H9 (cell line): ENCODE measurements at regions not wholly inside any gene's neighbourhood (a gene's known extent, or its start where the extent isn't known, plus 50 kb on each side); places are given as distances from the start of the nearest gene placed in this dataset.

Experiments
- DNase-seq: peaks from one replicate; pipeline ENCODE4 v3.0.0-alpha.2; 2017
- H2AFZ ChIP-seq: one replicate; pipeline ENCODE4 v1.6.1; 2013; ENCODE audit warnings: mild to moderate bottlenecking, low read length, control low read depth, moderate library complexity
- H2AK5ac ChIP-seq: 2 replicates; pipeline ENCODE4 v1.6.1; 2013; ENCODE audit warnings: low read length, control low read depth, mixed read lengths; ENCODE audit not compliant: insufficient read length
- H2BK120ac ChIP-seq: one replicate; pipeline ENCODE4 v1.6.1; 2013; ENCODE audit warnings: low read depth, mild to moderate bottlenecking, low read length, control low read depth, inconsistent platforms; ENCODE audit not compliant: poor library complexity, severe bottlenecking
- H2BK12ac ChIP-seq: 2 replicates; pipeline ENCODE4 v1.6.1; 2013; ENCODE audit warnings: low read length, control low read depth, mixed read lengths, low read depth; ENCODE audit not compliant: insufficient read length
- H2BK15ac ChIP-seq: 2 replicates; pipeline ENCODE4 v1.6.1; 2013; ENCODE audit warnings: low read depth, low read length, control low read depth
- H2BK20ac ChIP-seq: one replicate; pipeline ENCODE4 v1.6.1; 2013; ENCODE audit warnings: low read depth, mild to moderate bottlenecking, low read length, control low read depth, inconsistent platforms; ENCODE audit not compliant: poor library complexity, severe bottlenecking
- H2BK5ac ChIP-seq: 2 replicates; pipeline ENCODE4 v1.6.1; 2013; ENCODE audit warnings: low read length, control low read depth, mixed read lengths; ENCODE audit not compliant: insufficient read length
- H3K14ac ChIP-seq: 2 replicates; pipeline ENCODE4 v1.6.1; 2013; ENCODE audit warnings: low read length, control low read depth; ENCODE audit not compliant: insufficient read depth
- H3K18ac ChIP-seq: 2 replicates; pipeline ENCODE4 v1.6.1; 2013; ENCODE audit warnings: low read depth, mild to moderate bottlenecking, mixed read lengths, low read length, control low read depth; ENCODE audit not compliant: insufficient read length
- H3K23ac ChIP-seq: 2 replicates; pipeline ENCODE4 v1.6.1; 2013; ENCODE audit warnings: low read length, control low read depth, mixed read lengths, low read depth; ENCODE audit not compliant: insufficient read length
- H3K23me2 ChIP-seq: 2 replicates; pipeline ENCODE4 v1.6.1; 2013; ENCODE audit warnings: low read depth, mild to moderate bottlenecking, mixed read lengths, low read length, control low read depth; ENCODE audit not compliant: insufficient read length, poor library complexity, severe bottlenecking
- H3K27ac ChIP-seq: 2 replicates; pipeline ENCODE4 v1.5.1; 2013; ENCODE audit warnings: low read length, control low read depth, mixed read lengths, low read depth; ENCODE audit not compliant: insufficient read length
- H3K27me3 ChIP-seq: 2 replicates; pipeline ENCODE4 v1.6.1; 2013; ENCODE audit warnings: low read length, control low read depth, inconsistent platforms; ENCODE audit not compliant: insufficient read depth
- H3K4ac ChIP-seq: 2 replicates; pipeline ENCODE4 v1.6.1; 2013; ENCODE audit warnings: low read depth, mild to moderate bottlenecking, control low read depth, inconsistent platforms, low read length, moderate library complexity
- H3K4me1 ChIP-seq: 2 replicates; pipeline ENCODE4 v1.6.1; 2013; ENCODE audit warnings: low read length, control low read depth, inconsistent platforms; ENCODE audit not compliant: insufficient read depth
- H3K4me2 ChIP-seq: 2 replicates; pipeline ENCODE4 v1.6.1; 2013; ENCODE audit warnings: low read length, control low read depth, mixed read lengths; ENCODE audit not compliant: insufficient read length, insufficient read depth
- H3K56ac ChIP-seq: 2 replicates; pipeline ENCODE4 v1.6.1; 2013; ENCODE audit warnings: low read depth, mild to moderate bottlenecking, mixed read lengths, low read length, control low read depth; ENCODE audit not compliant: insufficient read length
- H3K79me1 ChIP-seq: 2 replicates; pipeline ENCODE4 v1.6.1; 2013; ENCODE audit warnings: low read depth, mild to moderate bottlenecking, moderate library complexity, low read length, control low read depth, inconsistent platforms; ENCODE audit not compliant: insufficient read depth, poor library complexity, severe bottlenecking
- H3K79me2 ChIP-seq: 2 replicates; pipeline ENCODE4 v1.6.1; 2013; ENCODE audit warnings: low read length, control low read depth, inconsistent platforms; ENCODE audit not compliant: insufficient read depth
- H3K9ac ChIP-seq: 2 replicates; pipeline ENCODE4 v1.6.1; 2013; ENCODE audit warnings: low read length, control low read depth, mixed read lengths; ENCODE audit not compliant: insufficient read length; ENCODE audit errors: extremely low read depth
- H3K9me3 ChIP-seq: one replicate; pipeline ENCODE4 v1.6.1; 2013; ENCODE audit warnings: low read depth, low read length, inconsistent platforms; ENCODE audit not compliant: control insufficient read depth
- H3T11ph ChIP-seq: one replicate; pipeline ENCODE4 v1.6.1; 2013; ENCODE audit warnings: mild to moderate bottlenecking, low read length, control low read depth, inconsistent platforms
- H4K20me1 ChIP-seq: one replicate; pipeline ENCODE4 v1.6.1; 2013; ENCODE audit not compliant: control insufficient read depth, insufficient read length, insufficient read depth
- H4K5ac ChIP-seq: 2 replicates; pipeline ENCODE4 v1.6.1; 2013; ENCODE audit warnings: low read depth, mild to moderate bottlenecking, mixed read lengths, low read length, control low read depth; ENCODE audit not compliant: insufficient read length
- H4K8ac ChIP-seq: replicated peaks from 2 replicates; pipeline ENCODE4 v1.6.1; 2013; ENCODE audit warnings: low read length, control low read depth, mixed read lengths, low read depth; ENCODE audit not compliant: insufficient read length
- H4K91ac ChIP-seq: 2 replicates; pipeline ENCODE4 v1.6.1; 2013; ENCODE audit warnings: low read depth, mild to moderate bottlenecking, moderate library complexity, mixed read lengths, low read length, control low read depth; ENCODE audit not compliant: insufficient read length
- H3K27ac Mint-ChIP-seq, 3 experiments: 2 replicates in 2 of 3; 3 replicates in 1 of 3; pipeline ENCODE4 v1.8.0; 2020 to 2021; ENCODE audit warnings: mixed read lengths in 3 of 3, mild to moderate bottlenecking in 1 of 3, moderate library complexity in 1 of 3
- H3K27me3 Mint-ChIP-seq: 2 replicates; pipeline ENCODE4 v1.8.0; 2021; ENCODE audit warnings: low read depth, mild to moderate bottlenecking, moderate library complexity, mixed read lengths
- H3K36me3 Mint-ChIP-seq, 3 experiments: 2 replicates in 2 of 3; 3 replicates in 1 of 3; pipeline ENCODE4 v1.8.0; 2020 to 2021; ENCODE audit warnings: low read depth in 3 of 3, mixed read lengths in 3 of 3; ENCODE audit not compliant: insufficient read depth in 1 of 3
- H3K4me1 Mint-ChIP-seq, 2 experiments: 2 replicates each; pipeline ENCODE4 v1.8.0; 2020; ENCODE audit warnings: mixed read lengths in 2 of 2
- H3K4me3 Mint-ChIP-seq, 2 experiments: 2 replicates in 1 of 2; 3 replicates in 1 of 2; pipeline ENCODE4 v1.8.0; 2020 to 2021; ENCODE audit warnings: mild to moderate bottlenecking in 2 of 2, mixed read lengths in 2 of 2, moderate library complexity in 1 of 2
- H3K9me3 Mint-ChIP-seq, 2 experiments: 2 replicates in 1 of 2; 3 replicates in 1 of 2; pipeline ENCODE4 v1.8.0; 2020; ENCODE audit warnings: mild to moderate bottlenecking in 2 of 2, mixed read lengths in 2 of 2, moderate library complexity in 1 of 2
- CTCF ChIP-seq: fragments of 200-600 bp; sonication (generic); conservative IDR thresholded peaks from 3 replicates; pipeline ENCODE4 v1.8.0; 2021; ENCODE audit warnings: antibody characterized with exemption, mild to moderate bottlenecking

DNA sequence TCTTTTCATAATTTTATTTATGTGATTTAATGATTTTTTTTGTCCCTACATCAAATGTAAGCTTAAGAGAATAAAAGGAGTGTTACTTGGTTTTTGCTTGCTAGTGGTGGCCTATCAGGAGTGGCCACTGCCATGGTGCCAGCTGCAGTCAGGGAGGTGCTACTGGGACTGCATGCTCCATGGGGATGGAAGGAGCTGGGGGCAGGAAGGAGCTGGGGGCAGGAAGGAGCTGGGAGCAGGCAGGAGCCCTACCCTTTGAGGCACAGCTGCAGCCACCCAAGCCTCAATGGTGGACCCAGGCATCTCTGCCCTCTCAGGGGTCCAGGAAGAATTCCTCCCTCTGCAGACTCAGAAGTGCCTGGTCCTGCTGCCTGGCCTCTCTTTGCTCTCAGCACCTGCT, 796.0 kb downstream of the SLC16A7 start:
- Histone ChIP-seq H2BK15ac (no peak overlapping the region), H3K23ac (no peak overlapping the region), H2BK5ac (no peak overlapping the region), H4K5ac (no peak overlapping the region), H3K4ac (no peak overlapping the region), H4K91ac (no peak overlapping the region), H3K9ac (no peak overlapping the region), H3K14ac (no peak overlapping the region), H3T11ph (no peak overlapping the region), H3K79me1 (no peaks in the 10 kb centered on the region), H4K20me1 (no peaks in the 10 kb centered on the region), H3K27me3 (no peaks in the 10 kb centered on the region), H3K79me2 (no peaks in the 10 kb centered on the region), H3K56ac (no peak overlapping the region), H3K9me3 (no peaks in the 10 kb centered on the region), H2BK120ac (no peak overlapping the region), H3K27ac (no peak overlapping the region), H3K23me2 (no peaks in the 10 kb centered on the region), H2BK20ac (no peak overlapping the region), H3K4me1 (no peaks in the 10 kb centered on the region), H3K18ac (no peak overlapping the region), H2BK12ac (no peak overlapping the region), H2AFZ (no peak overlapping the region), H3K4me2 (no peak overlapping the region), H2AK5ac (no peak overlapping the region), H4K8ac (no peak overlapping the region)
- Mint-ChIP-seq H3K4me1 (no peaks in the 10 kb centered on the region), H3K27ac (no peak overlapping the region), H3K4me3 (no peak overlapping the region; a peak in 1 of 5 replicates), H3K9me3 (peaks cover 0 to 11% of the 10 kb centered on the region in 2 experiments; a peak in 4 of 5 replicates), H3K27me3 (no peaks in the 10 kb centered on the region), H3K36me3 (peaks cover 0 to 2% (median 0%) of the 10 kb centered on the region in 3 experiments; a peak in 1 of 7 replicates)
- no peak for TF ChIP-seq CTCF
- no peak for DNase-seq
